PFSK-1 (cell line): ENCODE measurements at regions not wholly inside any gene's neighbourhood (a gene's known extent, or its start where the extent isn't known, plus 50 kb on each side); places are given as distances from the start of the nearest gene placed in this dataset.

Experiments
- FOXP2 ChIP-seq: optimal IDR thresholded peaks from 2 replicates; pipeline ENCODE3; 2011; ENCODE audit warnings: borderline replicate concordance, control low read depth, inconsistent platforms; ENCODE audit not compliant: insufficient read depth; ENCODE audit errors: extremely low read length, extremely low read depth
- POLR2AphosphoS5 ChIP-seq: IDR thresholded peaks from 2 replicates; pipeline ENCODE4 v1.6.1; 2012; ENCODE audit warnings: low read depth, mild to moderate bottlenecking, control low read depth, low read length, moderate library complexity
- TAF1 ChIP-seq: IDR thresholded peaks from 2 replicates; pipeline ENCODE4 v1.6.1; 2012; ENCODE audit warnings: low read length, control low read depth, borderline replicate concordance; ENCODE audit not compliant: insufficient read depth

GRCh38 chr2:216967889-216968288 lies 108.0 kb upstream of the TNP1 start:
- TF ChIP-seq TAF1 (no peak), POLR2AphosphoS5 (no peak), FOXP2 (no peak)
